ENCODE measurements at regions not wholly inside any gene's neighbourhood (a gene's known extent, or its start where the extent isn't known, plus 50 kb on each side); places are given as distances from the start of the nearest gene placed in this dataset.
"Not testable (repeated sequence)": the region's sequence is repeated elsewhere in the genome, so short reads cannot be mapped to it uniquely, and the experiment has no call there.

GRCh38 chr18:25496544-25496943 is 144.6 kb upstream of the ZNF521 start:
- DNase-seq (ENCODE audit: low read depth in 3 of 3) = no peak

- DNase-seq (ENCODE audit: low read depth in 3 of 3) = no peak
These were observed 143.6 kb upstream of the ZNF521 start for GRCh38 chr18:25495606-25496005.

- DNase-seq (ENCODE audit: low read depth in 3 of 3) = no peak
These were observed 142.9 kb upstream of the ZNF521 start for GRCh38 chr18:25494888-25495287.

DNA sequence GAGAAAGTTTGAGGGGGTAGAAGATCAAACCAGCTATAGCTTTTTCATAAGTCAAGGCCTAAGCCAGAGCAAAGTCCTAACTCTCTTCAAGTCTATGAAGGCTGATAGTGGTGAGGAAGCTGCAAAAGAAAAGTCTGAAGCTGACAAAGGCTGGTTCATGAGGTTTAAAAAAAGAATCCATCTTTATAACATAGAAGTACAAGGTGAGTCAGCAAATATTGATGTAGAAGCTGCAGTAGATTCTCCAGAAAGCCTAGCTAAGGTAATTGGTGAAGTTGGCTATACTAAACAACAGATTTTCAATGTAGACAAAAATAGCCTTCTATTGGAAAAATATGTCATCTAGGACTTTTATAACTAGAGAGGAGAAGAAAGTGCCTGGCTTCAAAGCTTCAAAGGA is 141.4 kb upstream of the ZNF521 start:
- DNase-seq (ENCODE audit: low read depth in 3 of 3) = no peak

GRCh38 chr18:25490316-25490715 is 138.3 kb upstream of the ZNF521 start:
- no peak for DNase-seq (ENCODE audit: low read depth in 3 of 3)

DNA sequence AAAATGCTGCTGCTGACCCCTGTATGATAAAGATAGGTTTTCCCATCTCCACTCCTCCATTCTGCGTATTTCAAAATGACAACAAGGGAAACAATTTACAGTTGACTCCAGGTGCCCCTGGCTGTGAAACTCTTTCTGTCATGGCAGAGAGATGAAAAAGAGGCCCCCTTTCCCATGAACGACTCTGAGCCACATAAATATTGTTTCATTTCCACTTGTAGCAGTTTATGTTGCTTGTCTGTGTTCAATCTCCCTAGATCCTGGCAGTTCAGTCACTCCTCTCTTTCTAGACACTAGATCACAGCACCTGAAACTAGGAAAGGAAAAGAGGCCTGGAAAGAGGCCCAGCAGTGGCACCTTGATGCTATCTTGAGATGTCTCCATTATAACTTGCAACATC is 121.0 kb upstream of the ZNF521 start:
- DNase-seq (ENCODE audit: low read depth in 3 of 3) = no peak

- DNase-seq (ENCODE audit: low read depth in 3 of 3) = not testable (repeated sequence)
These were observed 119.0 kb upstream of the ZNF521 start for GRCh38 chr18:25470756-25471524.

- no peak for DNase-seq (ENCODE audit: low read depth in 3 of 3)
These were observed 118.1 kb upstream of the ZNF521 start for GRCh38 chr18:25470062-25470461.

- no peak for DNase-seq (ENCODE audit: low read depth in 3 of 3)
These were observed 117.5 kb upstream of the ZNF521 start for GRCh38 chr18:25469489-25469888.

- no peak for DNase-seq (ENCODE audit: low read depth in 3 of 3)
These were observed 115.4 kb upstream of the ZNF521 start for GRCh38 chr18:25467226-25467987.

DNA sequence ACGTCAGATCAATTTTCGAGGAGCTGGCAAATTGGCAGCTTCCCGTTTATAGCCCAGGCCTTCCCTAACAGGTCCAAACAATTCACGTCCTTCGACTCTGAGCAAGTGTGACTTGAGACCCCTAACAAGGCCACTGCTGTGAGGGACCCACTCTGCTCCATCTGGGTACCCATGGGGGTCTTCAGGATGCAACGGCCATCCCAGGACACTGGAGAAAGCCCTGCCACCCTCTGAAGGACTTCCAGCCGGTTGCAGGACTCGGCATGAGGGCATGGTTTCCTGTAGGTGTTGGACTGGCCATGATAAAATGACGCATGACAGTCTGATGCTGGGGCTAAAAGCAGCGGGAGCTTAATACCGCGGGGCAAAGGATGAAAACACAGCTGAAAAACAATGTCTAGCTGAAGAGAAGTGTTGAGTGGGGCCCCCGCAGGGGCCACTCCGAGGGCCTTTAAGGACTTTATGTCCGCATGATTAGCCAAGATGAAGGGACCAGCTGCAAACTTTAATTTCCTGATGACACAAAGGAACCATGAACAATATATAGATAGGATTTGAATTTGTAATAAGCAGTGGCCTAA is 113.3 kb upstream of the ZNF521 start:
- DNase-seq (ENCODE audit: low read depth in 3 of 3) = no peak

DNA sequence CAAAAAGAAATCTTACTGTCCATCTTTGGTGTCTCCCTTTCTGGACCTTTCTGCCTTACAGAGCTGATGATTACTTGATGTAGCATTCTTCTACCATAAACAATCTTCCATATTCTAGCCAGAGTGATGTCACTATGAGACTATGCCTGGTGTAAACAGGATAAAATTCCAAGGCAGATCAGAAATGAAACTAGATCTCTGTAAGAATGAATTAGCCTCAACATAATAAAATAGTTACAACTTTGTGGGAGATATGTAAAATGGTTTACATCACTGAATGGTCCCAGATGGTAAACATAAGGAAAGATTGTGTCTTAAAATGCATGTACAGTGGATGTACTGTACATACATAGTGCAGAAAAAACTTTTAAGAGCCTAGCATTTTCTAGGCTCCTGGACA is 112.3 kb upstream of the ZNF521 start:
- no peak for DNase-seq (ENCODE audit: low read depth in 3 of 3)

DNA sequence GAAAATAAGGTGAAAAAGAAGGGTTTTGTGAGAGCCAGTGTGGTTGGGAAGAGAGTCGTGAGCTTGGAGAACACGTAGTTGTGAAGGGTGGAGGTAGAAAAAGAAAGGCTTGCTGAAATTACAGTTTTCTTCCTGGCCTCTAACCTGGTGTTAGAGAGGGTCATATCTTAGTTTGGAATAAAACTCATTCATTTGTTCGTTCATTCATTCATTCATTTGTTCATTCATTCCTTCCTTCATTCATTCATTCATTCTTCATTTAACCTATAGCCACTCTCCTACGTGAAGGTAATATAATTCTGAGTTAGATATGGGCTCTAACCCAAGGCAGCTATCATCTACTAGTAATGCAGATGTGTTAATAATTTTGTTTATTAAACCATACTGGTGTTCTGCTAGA is 111.8 kb upstream of the ZNF521 start:
- no peak for DNase-seq (ENCODE audit: low read depth in 3 of 3)

- DNase-seq (ENCODE audit: low read depth in 3 of 3) = no peak
These were observed 107.8 kb upstream of the ZNF521 start for GRCh38 chr18:25459814-25460213.

- no peak for DNase-seq (ENCODE audit: low read depth in 3 of 3)
These were observed 105.6 kb upstream of the ZNF521 start for GRCh38 chr18:25457601-25458000.

GRCh38 chr18:25457126-25457525 is 105.2 kb upstream of the ZNF521 start:
- DNase-seq (ENCODE audit: low read depth in 3 of 3) = no peak

DNA sequence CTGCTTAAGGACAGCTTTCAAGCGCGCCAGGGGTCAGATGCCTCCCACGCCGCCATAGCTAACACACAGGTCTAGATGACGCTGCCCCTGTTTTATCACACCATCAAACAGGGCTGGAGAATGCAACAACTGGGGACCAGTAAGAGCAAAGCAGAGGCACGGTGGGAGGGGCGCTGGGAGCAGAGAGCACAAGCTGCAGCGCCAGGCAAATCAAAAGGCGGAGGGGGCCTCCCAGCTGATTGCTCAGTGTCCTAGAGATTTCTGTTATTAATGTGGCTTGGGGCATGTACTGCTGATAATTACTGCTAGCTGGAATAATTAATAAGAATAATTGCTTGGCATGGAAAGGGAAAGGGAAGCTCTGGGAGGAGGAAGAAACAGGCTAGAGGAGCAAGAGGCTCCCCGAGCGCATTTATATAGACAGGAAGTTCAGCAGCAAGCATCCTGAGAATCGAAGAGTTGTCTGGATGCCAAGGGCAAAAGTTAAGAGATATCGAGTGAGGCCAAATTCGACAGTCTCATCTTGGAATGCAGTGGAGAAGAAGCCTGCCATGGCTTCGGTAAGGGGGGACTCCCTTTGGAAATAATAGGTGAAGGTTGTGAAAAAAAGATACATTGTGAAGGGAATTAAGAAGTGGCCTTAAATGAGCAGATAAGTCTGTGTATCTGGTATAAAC is 104.5 kb upstream of the ZNF521 start:
- DNase-seq (ENCODE audit: low read depth in 3 of 3) = no peak

GRCh38 chr18:25455646-25456045 is 103.7 kb upstream of the ZNF521 start:
- no peak for DNase-seq (ENCODE audit: low read depth in 3 of 3)

DNA sequence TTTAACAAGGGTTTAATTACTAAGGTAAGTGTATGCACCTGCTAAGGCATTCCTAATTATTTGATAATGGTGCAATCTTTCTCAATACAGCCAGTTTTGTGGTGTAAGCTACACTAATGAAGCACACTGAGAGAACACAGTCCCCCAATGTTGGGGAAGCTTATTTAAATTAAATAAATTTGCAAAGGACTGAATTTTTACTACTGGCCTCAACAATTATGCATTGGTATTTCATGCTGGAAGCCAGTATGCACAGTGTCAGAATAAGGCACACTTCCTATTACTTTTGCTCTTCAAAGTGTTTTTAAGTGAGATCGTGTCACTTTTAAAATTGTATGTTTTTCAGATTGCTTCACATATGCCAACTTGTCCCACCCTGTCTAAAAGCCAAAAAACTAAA is 103.2 kb upstream of the ZNF521 start:
- DNase-seq (ENCODE audit: low read depth in 3 of 3) = no peak

DNA sequence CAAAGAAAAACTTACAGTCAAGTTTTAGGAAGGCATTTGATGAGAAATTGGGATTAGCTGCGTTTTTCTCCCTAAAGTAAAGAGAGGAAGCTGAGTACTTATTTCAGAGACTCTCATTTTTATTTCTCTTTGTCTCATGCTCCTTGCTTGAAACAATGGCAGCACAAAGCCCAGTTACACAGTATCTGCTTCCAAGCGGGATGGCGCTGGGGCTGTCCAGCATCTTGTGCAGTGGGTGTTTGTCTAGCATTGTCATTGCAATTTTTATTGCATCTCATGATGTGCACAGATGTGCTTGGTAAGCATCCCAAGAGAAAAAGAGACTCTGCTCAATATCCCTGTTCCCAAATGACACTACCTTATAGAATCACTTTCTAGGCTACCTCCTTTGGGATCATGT is 102.8 kb upstream of the ZNF521 start:
- DNase-seq (ENCODE audit: low read depth in 3 of 3) = no peak

DNA sequence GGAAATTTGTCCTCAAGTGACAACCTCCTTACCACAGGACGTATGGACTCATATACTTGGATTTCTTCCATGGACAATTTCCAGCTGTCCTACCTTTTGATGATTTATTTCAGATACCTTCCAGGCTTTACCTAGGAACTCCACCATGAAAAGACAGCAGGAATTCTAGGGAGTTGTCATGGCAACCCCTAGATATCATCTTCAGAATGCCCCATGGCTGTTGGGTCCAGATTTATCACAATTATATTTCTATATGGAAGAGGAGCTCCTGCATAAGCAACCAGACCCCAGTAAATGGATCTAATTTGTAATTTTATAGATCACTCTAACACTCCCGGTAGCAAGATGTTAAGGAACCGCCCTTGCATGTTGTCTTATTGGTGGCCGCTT is 102.3 kb upstream of the ZNF521 start:
- no peak for DNase-seq (ENCODE audit: low read depth in 3 of 3)

DNA sequence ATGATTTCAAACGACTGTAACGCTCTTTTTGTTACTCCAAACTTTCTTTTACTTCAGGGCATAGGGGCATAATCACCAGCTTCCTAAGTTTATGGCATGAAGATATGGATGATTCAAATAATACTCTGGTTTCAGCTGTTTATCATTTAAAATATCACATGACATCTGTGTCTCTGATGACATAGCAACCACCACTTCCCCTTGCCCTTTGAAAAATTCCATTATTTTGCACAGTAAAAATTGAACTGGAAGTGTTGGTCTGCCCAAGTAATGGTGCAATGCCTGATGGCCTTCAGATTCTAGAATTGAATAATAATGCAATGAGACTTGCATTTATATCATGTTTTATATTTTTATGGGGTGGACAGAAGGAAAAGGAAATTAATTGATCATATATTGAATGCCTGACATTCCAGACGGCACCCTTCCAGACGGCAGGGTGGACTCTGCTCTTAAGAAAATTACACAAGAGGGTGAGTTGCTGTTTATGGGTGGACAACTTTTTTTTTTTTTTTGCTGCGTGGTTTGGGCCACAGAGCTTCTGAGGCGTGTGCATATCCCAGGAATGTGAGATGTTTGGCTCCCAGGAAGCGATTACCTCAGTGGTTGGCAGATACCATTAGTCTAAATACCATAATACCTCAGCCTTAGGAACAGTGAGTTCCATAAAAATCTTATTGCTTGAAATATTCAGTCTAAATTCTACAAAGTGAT is 101.7 kb upstream of the ZNF521 start:
- DNase-seq (ENCODE audit: low read depth in 3 of 3) = no peak

Measured in stimulated activated CD4-positive, alpha-beta T cell treated with anti-CD3 and anti-CD28 coated beads, TNF-alpha, amount 100 ng/mL, for 48 hours (primary cell).